K562 (cell line): ENCODE measurements at regions not wholly inside any gene's neighbourhood (a gene's known extent, or its start where the extent isn't known, plus 50 kb on each side); places are given as distances from the start of the nearest gene placed in this dataset.

Experiments used
- ATAC-seq: fragments of 200-7000 bp; cut with Tn5 transposase; 3 replicates; pipeline ENCODE4 v1.9.1; 2020; ENCODE audit warnings: moderate library complexity
- BruUV-seq: library from RNA; stranded (reverse); fragments of 400-500 nt; replicated peaks from 2 replicates; lab custom pipeline; 2021; lab: Mats Ljungman, UMichigan
- CTCF ChIA-PET: fragments of 300-600 bp; formaldehyde crosslinking; extraction: SDS; loops from one replicate; lab custom pipeline; 2021; ENCODE audit warnings: low intra/inter-chr PET ratio; lab: Yijun Ruan, JAX
- POLR2A ChIA-PET: fragments of 300-600, 350-650 bp; sonication (Branson Sonifier 250); formaldehyde crosslinking; extraction: SDS; loops from one replicate; lab custom pipeline; 2021; ENCODE audit warnings: antibody characterized with exemption, inconsistent platforms; lab: Yijun Ruan, JAX
- DNase-seq, 4 experiments: peaks; one replicate each; pipeline versions ENCODE4 v3.0.0 to v3.0.0-alpha.2; 2011 to 2018; ENCODE audit warnings: low spot score in 3 of 4, mixed read lengths in 3 of 4; ENCODE audit errors: extremely low read depth in 1 of 4
- FAIRE-seq: peaks from 2 replicates; lab custom pipeline; 2011; peaks lifted over from hg19 to GRCh38; lab: Jason Lieb, UNC
- H2AFZ ChIP-seq: 2 replicates; pipeline ENCODE4 v1.6.0; 2011; ENCODE audit warnings: low read depth, low read length, control low read depth, inconsistent platforms
- H3K27ac ChIP-seq: fragments of 200-600 bp; 3 replicates; pipeline ENCODE4 v1.8.0; 2011; ENCODE audit warnings: low read depth, mild to moderate bottlenecking, control low read depth, inconsistent platforms, low read length, moderate library complexity, mixed read lengths; ENCODE audit errors: extremely low read depth
- H3K27me3 ChIP-seq, 2 experiments: fragments of 300-600 bp in 1 of 2; 2 replicates in 1 of 2; 3 replicates in 1 of 2; pipeline versions ENCODE4 v1.6.0 to v1.8.0; 2011; ENCODE audit warnings: inconsistent platforms in 2 of 2, low read length in 2 of 2, mild to moderate bottlenecking in 1 of 2, mixed read lengths in 1 of 2, moderate library complexity in 1 of 2; ENCODE audit not compliant: control insufficient read depth in 2 of 2, insufficient read depth in 2 of 2
- H3K36me3 ChIP-seq: fragments of 300-600 bp; 3 replicates; pipeline ENCODE4 v1.8.0; 2011; ENCODE audit warnings: mild to moderate bottlenecking, low read length, inconsistent platforms; ENCODE audit not compliant: control insufficient read depth, insufficient read depth
- H3K4me1 ChIP-seq, 2 experiments: fragments of 200-600 bp in 1 of 2; replicated peaks in 1 of 2; 2 replicates in 1 of 2; 3 replicates in 1 of 2; pipeline versions ENCODE4 v1.5.1 to v1.8.0; 2011; ENCODE audit warnings: inconsistent platforms in 2 of 2, low read length in 2 of 2, mild to moderate bottlenecking in 1 of 2, mixed read lengths in 1 of 2, moderate library complexity in 1 of 2; ENCODE audit not compliant: control insufficient read depth in 2 of 2, insufficient read depth in 2 of 2
- H3K4me2 ChIP-seq: 2 replicates; pipeline ENCODE4 v1.6.1; 2011; ENCODE audit warnings: low read length, control low read depth, inconsistent platforms, mixed read lengths; ENCODE audit not compliant: insufficient read depth
- H3K4me3 ChIP-seq: fragments of 200-600 bp; sonication (generic), shearing (Covaris generic); 2 replicates; pipeline ENCODE4 v1.5.1; 2016; ENCODE audit warnings: control low read depth, inconsistent platforms
- H3K79me2 ChIP-seq: fragments of 200-600 bp; 3 replicates; pipeline ENCODE4 v1.8.0; 2011; ENCODE audit warnings: low read length, inconsistent platforms; ENCODE audit not compliant: control insufficient read depth, insufficient read depth
- H3K9ac ChIP-seq, 2 experiments: 2 replicates each; pipeline versions ENCODE4 v1.6.0 to v1.6.1; 2011; ENCODE audit warnings: low read depth in 2 of 2, low read length in 2 of 2, control low read depth in 1 of 2, inconsistent platforms in 1 of 2, mild to moderate bottlenecking in 1 of 2, mixed read lengths in 1 of 2; ENCODE audit not compliant: insufficient read depth in 1 of 2
- H3K9me1 ChIP-seq: one replicate; pipeline ENCODE4 v1.6.0; 2011; ENCODE audit warnings: inconsistent platforms, mild to moderate bottlenecking, low read length, moderate library complexity; ENCODE audit not compliant: control insufficient read depth, insufficient read depth
- H3K9me3 ChIP-seq: replicated peaks from 2 replicates; pipeline ENCODE4 v1.5.1; 2011; ENCODE audit warnings: low read depth, low read length, inconsistent platforms; ENCODE audit not compliant: control insufficient read depth, insufficient read depth
- H4K20me1 ChIP-seq: replicated peaks from 2 replicates; pipeline ENCODE4 v1.6.1; 2011; ENCODE audit warnings: low read length, inconsistent platforms, mixed read lengths; ENCODE audit not compliant: control insufficient read depth, insufficient read depth
- ATF1 ChIP-seq, 2 experiments: fragments of 450-650 bp in 1 of 2; IDR thresholded peaks; 2 replicates each; pipeline ENCODE4 v1.6.1; 2016; ENCODE audit warnings: missing compliant biosample characterization in 1 of 2, missing genetic modification characterization in 1 of 2
- CHD2 ChIP-seq: IDR thresholded peaks from 2 replicates; pipeline ENCODE4 v1.6.1; 2011; ENCODE audit warnings: low read depth, low read length
- MAFG ChIP-seq: fragments of 450-650 bp; conservative IDR thresholded peaks from 2 replicates; pipeline ENCODE4 v1.6.1; 2016; ENCODE audit warnings: missing genetic modification characterization, missing compliant biosample characterization
- MEF2A ChIP-seq: IDR thresholded peaks from 2 replicates; pipeline ENCODE4 v1.6.1; 2011; ENCODE audit warnings: low read depth, mild to moderate bottlenecking, low read length, moderate library complexity; ENCODE audit not compliant: control insufficient read depth
- NCOA4 ChIP-seq: fragments of 450-650 bp; IDR thresholded peaks from 2 replicates; pipeline ENCODE4 v1.6.1; 2018; ENCODE audit warnings: mild to moderate bottlenecking; ENCODE audit not compliant: partially characterized antibody
- NUFIP1 ChIP-seq: fragments of 450-650 bp; IDR thresholded peaks from 2 replicates; pipeline ENCODE4 v1.6.1; 2018; ENCODE audit not compliant: partially characterized antibody
- STAG1 ChIP-seq: sonication (generic); formaldehyde crosslinking; IDR thresholded peaks from 2 replicates; pipeline ENCODE4 v1.5.0; 2020; ENCODE audit warnings: missing genetic modification reagents, borderline replicate concordance
- ZNF280A ChIP-seq: fragments of 450-650 bp; IDR thresholded peaks from 2 replicates; pipeline ENCODE4 v1.6.1; 2018; ENCODE audit warnings: mild to moderate bottlenecking, low read depth; ENCODE audit not compliant: partially characterized antibody
- WGBS: fragments of 100-300 bp; shearing (Covaris generic); methylation state at CpG from one replicate; pipeline ENCODE4 v1.1.6; 2016; ENCODE audit warnings: low coverage, mixed read lengths; ENCODE audit not compliant: insufficient coverage; ENCODE audit errors: missing lambda C conversion rate; 5-methylcytosine and 5-hydroxymethylcytosine counted together
- in situ Hi-C: fragments of 300-500 bp; cut with MboI; formaldehyde crosslinking; loops from 4 replicates; pipeline ENCODE4 v1.15.0; 2018; ENCODE audit warnings: inconsistent platforms, mixed read lengths
- intact Hi-C: fragments of 100-400 bp; cut with micrococcal nuclease; formaldehyde crosslinking; loops from 2 replicates; pipeline ENCODE4 v1.14.2; 2022
- TF ChIP-seq, protein P1 (sequence below): fragments of 450-650 bp; IDR thresholded peaks from 2 replicates; pipeline ENCODE4 v1.6.1; 2016; ENCODE audit warnings: mild to moderate bottlenecking
- TF ChIP-seq, protein P2 (sequence below): sonication (generic); formaldehyde crosslinking; IDR thresholded peaks from 2 replicates; pipeline ENCODE4 v1.8.1; 2023; ENCODE audit warnings: missing genetic modification reagents, mild to moderate bottlenecking, borderline replicate concordance

- BruUV-seq: no TSS peak
- intact Hi-C loops: no loop called here
- in situ Hi-C loops: no loop called here
- no peak overlapping the region for H2AFZ ChIP-seq
- H3K4me3 ChIP-seq: no peak overlapping the region
- TF ChIP-seq, protein P1, sequence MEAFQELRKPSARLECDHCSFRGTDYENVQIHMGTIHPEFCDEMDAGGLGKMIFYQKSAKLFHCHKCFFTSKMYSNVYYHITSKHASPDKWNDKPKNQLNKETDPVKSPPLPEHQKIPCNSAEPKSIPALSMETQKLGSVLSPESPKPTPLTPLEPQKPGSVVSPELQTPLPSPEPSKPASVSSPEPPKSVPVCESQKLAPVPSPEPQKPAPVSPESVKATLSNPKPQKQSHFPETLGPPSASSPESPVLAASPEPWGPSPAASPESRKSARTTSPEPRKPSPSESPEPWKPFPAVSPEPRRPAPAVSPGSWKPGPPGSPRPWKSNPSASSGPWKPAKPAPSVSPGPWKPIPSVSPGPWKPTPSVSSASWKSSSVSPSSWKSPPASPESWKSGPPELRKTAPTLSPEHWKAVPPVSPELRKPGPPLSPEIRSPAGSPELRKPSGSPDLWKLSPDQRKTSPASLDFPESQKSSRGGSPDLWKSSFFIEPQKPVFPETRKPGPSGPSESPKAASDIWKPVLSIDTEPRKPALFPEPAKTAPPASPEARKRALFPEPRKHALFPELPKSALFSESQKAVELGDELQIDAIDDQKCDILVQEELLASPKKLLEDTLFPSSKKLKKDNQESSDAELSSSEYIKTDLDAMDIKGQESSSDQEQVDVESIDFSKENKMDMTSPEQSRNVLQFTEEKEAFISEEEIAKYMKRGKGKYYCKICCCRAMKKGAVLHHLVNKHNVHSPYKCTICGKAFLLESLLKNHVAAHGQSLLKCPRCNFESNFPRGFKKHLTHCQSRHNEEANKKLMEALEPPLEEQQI: no peak
- TF ChIP-seq MAFG (tag) (no peak), MEF2A (no peak), NUFIP1 (no peak), ZNF280A (no peak), NCOA4 (no peak), CHD2 (no peak), ATF1 (CRISPR knock-in tag; IDR thresholded peaks at IDR 0.05) (no peak), ATF1 (tag; IDR thresholded peaks at IDR 0.05) (no peak), STAG1 (CRISPR knock-in tag) (no peak)
- TF ChIP-seq, protein P2, sequence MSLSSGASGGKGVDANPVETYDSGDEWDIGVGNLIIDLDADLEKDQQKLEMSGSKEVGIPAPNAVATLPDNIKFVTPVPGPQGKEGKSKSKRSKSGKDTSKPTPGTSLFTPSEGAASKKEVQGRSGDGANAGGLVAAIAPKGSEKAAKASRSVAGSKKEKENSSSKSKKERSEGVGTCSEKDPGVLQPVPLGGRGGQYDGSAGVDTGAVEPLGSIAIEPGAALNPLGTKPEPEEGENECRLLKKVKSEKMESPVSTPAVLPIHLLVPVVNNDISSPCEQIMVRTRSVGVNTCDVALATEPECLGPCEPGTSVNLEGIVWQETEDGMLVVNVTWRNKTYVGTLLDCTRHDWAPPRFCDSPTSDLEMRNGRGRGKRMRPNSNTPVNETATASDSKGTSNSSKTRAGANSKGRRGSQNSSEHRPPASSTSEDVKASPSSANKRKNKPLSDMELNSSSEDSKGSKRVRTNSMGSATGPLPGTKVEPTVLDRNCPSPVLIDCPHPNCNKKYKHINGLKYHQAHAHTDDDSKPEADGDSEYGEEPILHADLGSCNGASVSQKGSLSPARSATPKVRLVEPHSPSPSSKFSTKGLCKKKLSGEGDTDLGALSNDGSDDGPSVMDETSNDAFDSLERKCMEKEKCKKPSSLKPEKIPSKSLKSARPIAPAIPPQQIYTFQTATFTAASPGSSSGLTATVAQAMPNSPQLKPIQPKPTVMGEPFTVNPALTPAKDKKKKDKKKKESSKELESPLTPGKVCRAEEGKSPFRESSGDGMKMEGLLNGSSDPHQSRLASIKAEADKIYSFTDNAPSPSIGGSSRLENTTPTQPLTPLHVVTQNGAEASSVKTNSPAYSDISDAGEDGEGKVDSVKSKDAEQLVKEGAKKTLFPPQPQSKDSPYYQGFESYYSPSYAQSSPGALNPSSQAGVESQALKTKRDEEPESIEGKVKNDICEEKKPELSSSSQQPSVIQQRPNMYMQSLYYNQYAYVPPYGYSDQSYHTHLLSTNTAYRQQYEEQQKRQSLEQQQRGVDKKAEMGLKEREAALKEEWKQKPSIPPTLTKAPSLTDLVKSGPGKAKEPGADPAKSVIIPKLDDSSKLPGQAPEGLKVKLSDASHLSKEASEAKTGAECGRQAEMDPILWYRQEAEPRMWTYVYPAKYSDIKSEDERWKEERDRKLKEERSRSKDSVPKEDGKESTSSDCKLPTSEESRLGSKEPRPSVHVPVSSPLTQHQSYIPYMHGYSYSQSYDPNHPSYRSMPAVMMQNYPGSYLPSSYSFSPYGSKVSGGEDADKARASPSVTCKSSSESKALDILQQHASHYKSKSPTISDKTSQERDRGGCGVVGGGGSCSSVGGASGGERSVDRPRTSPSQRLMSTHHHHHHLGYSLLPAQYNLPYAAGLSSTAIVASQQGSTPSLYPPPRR (CRISPR knock-in tag): no peak
- TF ChIP-seq, all 486 proteins: peak for 0
- H3K36me3 ChIP-seq: no peaks in the 10 kb centered on the region
- H3K4me1 ChIP-seq: no peaks in the 10 kb centered on the region
- ATAC-seq (no peak), FAIRE-seq (no peak), DNase-seq (no peak)
- peaks cover 2 to 9% of the 10 kb centered on the region in 2 experiments; a peak in 3 of 5 replicates for H3K27me3 ChIP-seq
- no peak overlapping the region for H3K9ac ChIP-seq
- H3K27ac ChIP-seq: no peak overlapping the region
- no peaks in the 10 kb centered on the region for H3K9me1 ChIP-seq
- ChIA-PET POLR2A (no interaction called here), CTCF (no interaction called here)
- WGBS: 8% methylated on average over 3 of the region's 3 CpGs
- H3K9me3 ChIP-seq: no peaks in the 10 kb centered on the region
- no peaks in the 10 kb centered on the region for H3K79me2 ChIP-seq
- no peaks in the 10 kb centered on the region for H4K20me1 ChIP-seq
- no peak overlapping the region for H3K4me2 ChIP-seq
Measured at GRCh38 chr5:74549384-74549783, 91.1 kb downstream of the ENC1 start.
